ENCODE measurements at regions not wholly inside any gene's neighbourhood (a gene's known extent, or its start where the extent isn't known, plus 50 kb on each side); places are given as distances from the start of the nearest gene placed in this dataset.

DNA sequence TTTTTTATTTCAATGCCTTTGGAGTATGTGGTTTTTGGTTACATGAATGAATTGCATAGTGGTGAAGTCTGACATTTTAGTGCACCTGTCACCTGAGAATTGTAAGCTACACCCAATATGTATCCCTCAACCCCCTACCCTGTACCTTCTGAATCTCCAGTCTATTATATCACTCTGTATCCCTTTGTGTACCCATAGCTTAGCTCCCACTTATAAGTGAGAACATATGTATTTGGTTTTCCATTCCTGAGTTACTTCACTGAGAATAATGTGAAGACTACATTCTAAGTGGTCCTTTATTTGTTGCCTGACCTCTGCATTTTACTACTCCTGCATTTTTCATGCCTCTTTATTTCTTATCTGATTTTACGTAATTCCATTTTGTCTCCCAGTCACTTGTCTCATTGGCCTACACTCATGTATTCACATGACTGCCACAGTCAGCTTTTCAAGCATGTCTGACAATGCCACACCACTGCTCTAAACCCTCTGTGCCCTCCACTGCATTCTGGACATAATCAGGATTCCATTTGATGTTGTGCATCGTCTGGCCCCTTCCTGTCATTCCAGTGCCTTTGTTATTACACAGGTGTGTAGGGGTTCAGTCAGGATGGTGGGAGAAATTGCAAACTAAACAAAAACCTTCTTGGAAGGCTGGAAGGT lies 1325.5 kb downstream of the XPNPEP1 start:
- no peak for DNase-seq (ENCODE audit: low read depth, low spot score)
- TF ChIP-seq FOXP2 (optimal IDR thresholded peaks at IDR 0.05; ENCODE audit: control extremely low read depth, extremely low read length, insufficient read depth), result no peak
- TF ChIP-seq EZH2 (IDR thresholded peaks at IDR 0.05), result no peak
- TF ChIP-seq POLR2AphosphoS5 (IDR thresholded peaks at IDR 0.05; ENCODE audit: borderline replicate concordance, low read depth, low read length), result no peak
- Histone ChIP-seq H3K9me3 (ENCODE audit: low read depth, low read length) (no peaks in the 10 kb centered on the region), H3K4me3 (no peak overlapping the region), H3K36me3 (ENCODE audit: insufficient read depth, low read length) (no peaks in the 10 kb centered on the region), H3K9ac (ENCODE audit: insufficient read length) (no peak overlapping the region), H3K27ac (no peak overlapping the region)

DNA sequence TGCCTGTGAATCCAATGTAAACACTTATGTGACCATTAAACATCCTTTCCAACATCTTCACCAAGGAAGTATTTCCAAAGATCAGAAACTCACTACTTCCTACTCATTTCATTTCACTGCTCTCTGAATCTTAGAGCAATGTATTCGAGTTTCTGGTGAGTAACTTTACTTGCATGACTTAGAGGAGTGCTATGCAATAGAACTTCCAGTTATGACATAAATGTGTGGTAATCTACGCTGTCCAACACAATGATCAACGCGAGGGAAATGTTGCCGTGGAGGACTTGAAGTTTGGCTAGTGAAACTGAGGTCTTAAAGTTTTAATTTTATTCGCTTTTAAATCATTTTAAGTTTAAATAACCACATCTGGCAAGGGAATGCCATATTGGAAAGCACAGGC lies 1326.3 kb downstream of the XPNPEP1 start:
- Histone ChIP-seq H3K4me3 (no peak overlapping the region), H3K27ac (no peak overlapping the region), H3K9me3 (ENCODE audit: low read depth, low read length) (no peaks in the 10 kb centered on the region), H3K9ac (ENCODE audit: insufficient read length) (no peak overlapping the region), H3K36me3 (ENCODE audit: insufficient read depth, low read length) (no peaks in the 10 kb centered on the region)
- TF ChIP-seq FOXP2 (optimal IDR thresholded peaks at IDR 0.05; ENCODE audit: control extremely low read depth, extremely low read length, insufficient read depth), result no peak
- no peak for TF ChIP-seq POLR2AphosphoS5 (IDR thresholded peaks at IDR 0.05; ENCODE audit: borderline replicate concordance, low read depth, low read length)
- TF ChIP-seq EZH2 (IDR thresholded peaks at IDR 0.05), result no peak
- no peak for DNase-seq (ENCODE audit: low read depth, low spot score)

DNA sequence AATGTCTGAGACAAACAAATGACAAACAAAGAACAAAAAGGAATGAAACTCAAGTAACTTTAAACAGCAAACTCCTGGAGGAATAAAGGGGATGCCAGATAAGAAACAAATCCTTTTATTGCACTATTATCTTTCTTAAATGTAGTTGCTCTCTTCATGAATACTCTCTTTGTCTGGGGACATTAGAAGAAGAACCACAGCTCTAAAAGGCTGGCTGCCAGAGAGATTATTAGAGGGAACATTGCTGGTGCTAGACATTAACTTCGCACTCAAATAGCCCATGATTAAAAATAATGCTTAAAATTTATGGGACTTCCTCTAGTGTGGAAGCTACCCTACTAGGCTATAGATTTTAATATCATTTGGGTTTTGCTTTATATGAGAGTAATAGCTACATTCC lies 1330.4 kb downstream of the XPNPEP1 start:
- peak overlapping the region; percentile 58 for H3K4me3 ChIP-seq
- no peaks in the 10 kb centered on the region for H3K9me3 ChIP-seq (ENCODE audit: low read depth, low read length)
- DNase-seq (ENCODE audit: low read depth, low spot score), result no peak
- no peak for TF ChIP-seq POLR2AphosphoS5 (IDR thresholded peaks at IDR 0.05; ENCODE audit: borderline replicate concordance, low read depth, low read length)
- no peak for TF ChIP-seq FOXP2 (optimal IDR thresholded peaks at IDR 0.05; ENCODE audit: control extremely low read depth, extremely low read length, insufficient read depth)
- TF ChIP-seq EZH2 (IDR thresholded peaks at IDR 0.05), result no peak
- H3K27ac ChIP-seq, result peak overlapping the region; percentile 89
- no peaks in the 10 kb centered on the region for H3K36me3 ChIP-seq (ENCODE audit: insufficient read depth, low read length)
- no peak overlapping the region for H3K9ac ChIP-seq (ENCODE audit: insufficient read length)

DNA sequence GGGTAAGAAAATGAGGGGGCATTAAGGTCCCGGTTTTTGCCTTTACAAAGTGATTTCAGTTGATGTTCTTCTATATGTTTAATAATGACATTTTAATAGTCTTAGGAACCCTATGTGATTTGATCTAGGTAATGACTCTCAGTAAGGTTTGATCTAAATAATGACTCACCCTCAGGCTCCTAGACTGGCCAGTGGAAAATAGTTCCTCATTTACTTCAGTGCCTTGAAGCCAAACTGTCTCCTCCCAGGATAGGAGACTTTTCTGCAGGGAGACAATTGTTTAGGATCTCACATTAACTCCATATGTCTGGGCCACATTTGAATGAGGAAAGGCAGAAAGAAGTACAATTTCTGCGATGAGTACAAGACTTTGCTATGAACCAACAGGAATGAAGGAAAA lies 1331.9 kb downstream of the XPNPEP1 start:
- TF ChIP-seq EZH2 (IDR thresholded peaks at IDR 0.05) (no peak), FOXP2 (optimal IDR thresholded peaks at IDR 0.05; ENCODE audit: control extremely low read depth, extremely low read length, insufficient read depth) (no peak), POLR2AphosphoS5 (IDR thresholded peaks at IDR 0.05; ENCODE audit: borderline replicate concordance, low read depth, low read length) (no peak)
- Histone ChIP-seq H3K9me3 (ENCODE audit: low read depth, low read length) (no peaks in the 10 kb centered on the region), H3K36me3 (ENCODE audit: insufficient read depth, low read length) (no peaks in the 10 kb centered on the region), H3K9ac (ENCODE audit: insufficient read length) (no peak overlapping the region), H3K27ac (no peak overlapping the region), H3K4me3 (no peak overlapping the region)
- DNase-seq (ENCODE audit: low read depth, low spot score), result no peak

DNA sequence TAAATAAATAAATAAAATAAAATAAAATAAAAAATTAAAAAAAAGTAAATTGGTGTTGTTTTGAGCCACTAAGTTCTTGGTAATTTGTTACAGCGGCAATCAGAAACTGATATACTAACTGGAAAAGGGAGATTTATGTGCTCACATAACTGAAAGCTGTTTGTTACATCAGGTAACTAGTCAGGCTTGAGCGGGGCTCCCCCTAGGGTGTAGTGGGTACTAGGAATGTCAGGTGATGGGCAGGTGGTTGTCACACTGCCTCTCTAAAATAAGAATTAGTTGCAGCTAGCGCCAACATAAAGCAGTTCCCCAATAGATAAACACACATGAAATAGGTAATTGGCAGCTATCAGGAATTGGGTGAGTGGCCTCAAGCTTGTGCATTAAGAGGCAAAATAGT lies 1336.9 kb downstream of the XPNPEP1 start:
- H3K9ac ChIP-seq (ENCODE audit: insufficient read length), result no peak overlapping the region
- no peak overlapping the region for H3K27ac ChIP-seq
- H3K36me3 ChIP-seq (ENCODE audit: insufficient read depth, low read length), result no peaks in the 10 kb centered on the region
- no peak overlapping the region for H3K4me3 ChIP-seq
- TF ChIP-seq FOXP2 (optimal IDR thresholded peaks at IDR 0.05; ENCODE audit: control extremely low read depth, extremely low read length, insufficient read depth) (no peak), EZH2 (IDR thresholded peaks at IDR 0.05) (no peak), POLR2AphosphoS5 (IDR thresholded peaks at IDR 0.05; ENCODE audit: borderline replicate concordance, low read depth, low read length) (no peak)
- DNase-seq (ENCODE audit: low read depth, low spot score), result no peak
- no peaks in the 10 kb centered on the region for H3K9me3 ChIP-seq (ENCODE audit: low read depth, low read length)

DNA sequence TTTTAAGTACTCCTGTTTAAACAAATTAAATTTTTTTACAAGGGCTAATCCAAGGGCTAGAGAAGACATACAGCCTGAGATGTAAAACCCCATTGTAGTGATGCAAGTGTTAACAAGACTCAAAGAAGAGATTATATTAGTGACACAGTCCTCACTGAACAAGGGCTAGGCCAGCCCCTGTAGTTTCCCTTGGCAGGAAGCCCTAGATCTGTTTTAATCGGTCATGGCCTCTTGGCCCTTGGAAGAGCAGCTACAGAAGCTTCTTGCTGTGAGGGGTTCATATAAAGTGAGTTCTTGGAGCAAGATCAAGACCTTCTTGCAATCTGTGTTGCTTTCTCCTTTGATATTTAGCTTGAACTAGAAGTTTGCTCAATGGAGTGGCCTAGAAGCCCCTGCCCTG lies 1339.4 kb downstream of the XPNPEP1 start:
- H3K27ac ChIP-seq, result no peak overlapping the region
- no peaks in the 10 kb centered on the region for H3K9me3 ChIP-seq (ENCODE audit: low read depth, low read length)
- no peak overlapping the region for H3K4me3 ChIP-seq
- H3K9ac ChIP-seq (ENCODE audit: insufficient read length), result no peak overlapping the region
- DNase-seq (ENCODE audit: low read depth, low spot score), result no peak
- no peak for TF ChIP-seq POLR2AphosphoS5 (IDR thresholded peaks at IDR 0.05; ENCODE audit: borderline replicate concordance, low read depth, low read length)
- H3K36me3 ChIP-seq (ENCODE audit: insufficient read depth, low read length), result no peaks in the 10 kb centered on the region

DNA sequence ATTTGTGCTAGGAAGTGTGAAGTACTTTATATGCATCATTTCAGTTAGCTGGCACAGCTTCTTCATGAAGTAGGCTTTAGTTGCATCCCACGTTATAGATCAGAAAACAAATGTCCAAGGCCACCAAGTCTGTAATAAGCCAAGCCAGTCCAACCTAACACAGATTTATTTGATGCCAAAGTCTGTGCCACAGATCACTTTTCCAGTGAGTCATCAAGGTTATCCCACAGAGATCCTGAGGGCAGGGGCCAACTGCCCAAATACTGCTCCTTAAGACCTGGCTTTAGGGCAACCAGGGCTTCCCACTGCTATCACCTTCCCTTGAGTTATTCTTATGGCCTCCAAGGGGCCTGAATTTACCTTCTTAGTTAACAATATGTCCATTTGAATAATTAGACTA lies 1340.4 kb downstream of the XPNPEP1 start:
- no peak for DNase-seq (ENCODE audit: low read depth, low spot score)
- H3K4me3 ChIP-seq, result no peak overlapping the region
- H3K36me3 ChIP-seq (ENCODE audit: insufficient read depth, low read length), result no peaks in the 10 kb centered on the region
- H3K9me3 ChIP-seq (ENCODE audit: low read depth, low read length), result no peaks in the 10 kb centered on the region
- H3K9ac ChIP-seq (ENCODE audit: insufficient read length), result no peak overlapping the region
- TF ChIP-seq EZH2 (IDR thresholded peaks at IDR 0.05), result no peak
- TF ChIP-seq POLR2AphosphoS5 (IDR thresholded peaks at IDR 0.05; ENCODE audit: borderline replicate concordance, low read depth, low read length), result no peak
- H3K27ac ChIP-seq, result no peak overlapping the region

DNA sequence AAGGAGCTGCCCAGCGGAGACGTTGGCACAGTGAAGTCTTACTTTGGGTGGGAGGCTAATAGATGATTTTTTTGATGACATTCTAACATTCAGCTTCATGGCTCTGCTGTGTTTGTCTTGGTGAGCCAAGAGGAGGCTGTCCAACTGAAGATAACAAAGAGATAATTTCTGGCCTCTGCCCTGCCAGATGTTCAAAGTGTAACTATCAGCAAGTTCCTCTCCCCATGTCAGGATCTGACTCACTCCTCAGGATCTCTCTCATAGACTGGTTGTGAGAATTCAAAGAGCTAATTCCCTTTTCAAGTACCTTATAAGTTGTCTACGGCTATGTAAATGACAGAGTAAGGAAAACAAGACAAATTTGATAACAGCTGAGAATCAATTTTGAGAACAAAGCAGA lies 1340.9 kb downstream of the XPNPEP1 start:
- TF ChIP-seq EZH2 (IDR thresholded peaks at IDR 0.05) (no peak), FOXP2 (optimal IDR thresholded peaks at IDR 0.05; ENCODE audit: control extremely low read depth, extremely low read length, insufficient read depth) (no peak), POLR2AphosphoS5 (IDR thresholded peaks at IDR 0.05; ENCODE audit: borderline replicate concordance, low read depth, low read length) (no peak)
- H3K9ac ChIP-seq (ENCODE audit: insufficient read length), result no peak overlapping the region
- H3K9me3 ChIP-seq (ENCODE audit: low read depth, low read length), result no peaks in the 10 kb centered on the region
- no peak overlapping the region for H3K27ac ChIP-seq
- no peak overlapping the region for H3K4me3 ChIP-seq
- DNase-seq (ENCODE audit: low read depth, low spot score), result no peak
- no peaks in the 10 kb centered on the region for H3K36me3 ChIP-seq (ENCODE audit: insufficient read depth, low read length)

DNA sequence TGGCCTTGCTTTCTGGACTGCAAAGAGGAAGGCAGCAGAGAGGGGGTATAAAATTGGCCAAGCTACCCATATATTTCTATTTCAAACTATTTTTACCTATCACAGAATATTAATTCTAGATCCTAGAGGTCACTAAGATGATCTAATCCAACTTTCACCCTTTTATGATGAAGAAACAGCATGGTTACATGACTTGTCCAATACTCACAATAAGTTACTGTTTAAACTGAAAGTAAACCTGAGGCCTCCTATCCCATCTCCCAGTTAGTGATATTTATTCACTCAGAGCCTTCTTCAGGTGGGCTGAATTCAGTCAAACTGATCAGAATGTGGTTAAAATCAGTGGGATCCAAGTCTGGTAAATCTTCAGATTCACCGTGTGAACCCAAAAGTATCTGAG lies 1345.1 kb downstream of the XPNPEP1 start:
- Histone ChIP-seq H3K4me3 (no peak overlapping the region), H3K27ac (no peak overlapping the region), H3K9ac (ENCODE audit: insufficient read length) (no peak overlapping the region), H3K9me3 (ENCODE audit: low read depth, low read length) (no peaks in the 10 kb centered on the region), H3K36me3 (ENCODE audit: insufficient read depth, low read length) (no peaks in the 10 kb centered on the region)
- no peak for TF ChIP-seq EZH2 (IDR thresholded peaks at IDR 0.05)
- no peak for TF ChIP-seq FOXP2 (optimal IDR thresholded peaks at IDR 0.05; ENCODE audit: control extremely low read depth, extremely low read length, insufficient read depth)
- TF ChIP-seq POLR2AphosphoS5 (IDR thresholded peaks at IDR 0.05; ENCODE audit: borderline replicate concordance, low read depth, low read length), result no peak
- DNase-seq (ENCODE audit: low read depth, low spot score), result no peak

Data from SK-N-MC (cell line).